ENCODE measurements at regions not wholly inside any gene's neighbourhood (a gene's known extent, or its start where the extent isn't known, plus 50 kb on each side); places are given as distances from the start of the nearest gene placed in this dataset.

DNA sequence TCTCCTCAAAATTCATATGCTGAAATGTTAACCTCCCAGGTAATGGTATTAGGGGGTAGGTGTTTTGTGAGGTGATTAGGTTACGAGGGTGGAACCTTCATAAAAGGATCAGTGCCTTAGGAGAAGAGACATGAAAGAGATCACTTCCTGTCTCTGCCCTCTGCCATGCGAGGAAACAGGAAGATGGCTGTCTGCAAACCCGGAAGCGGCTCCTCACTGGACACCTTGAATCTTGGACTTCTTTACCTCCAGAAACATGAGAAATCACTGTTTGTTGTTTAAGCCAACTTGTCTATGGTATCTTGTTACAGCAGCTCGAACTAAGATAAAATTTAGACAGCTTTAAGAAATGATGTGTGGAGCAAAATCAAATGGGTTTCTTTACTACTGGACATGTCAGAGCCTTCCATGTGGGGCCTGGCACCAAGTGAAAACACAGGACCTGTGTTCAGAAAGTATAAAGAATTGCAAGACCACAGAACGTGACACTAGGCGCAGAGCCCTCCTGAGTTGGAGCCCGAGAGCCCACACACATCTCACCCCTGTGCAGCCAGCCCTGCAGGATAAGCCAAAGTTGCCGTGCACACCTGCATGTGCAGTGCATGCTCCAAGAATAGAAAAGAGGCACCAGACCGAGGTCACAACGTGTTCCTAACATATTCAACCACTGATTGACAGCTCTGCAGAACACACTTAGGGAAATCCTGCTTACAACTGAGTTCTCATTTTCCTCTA lies 112.5 kb upstream of the UQCRFS1 start:
- H3K27ac ChIP-seq (ENCODE audit: low read depth, low read length, poor library complexity, severe bottlenecking) = peak overlapping the region; percentile 73
- ChIA-PET CTCF (ENCODE audit: unreplicated experiment) (no interaction called here), POLR2A (interaction anchor here (0.6 to 1.3 kb wide), 2 partner anchors 18 to 617 kb away, joined by 3 to 4 read pairs; partner anchors contain the start of gene URI1)
- BruUV-seq (replicated peaks) = no TSS peak
- peaks cover 33% of the 10 kb centered on the region for H3K4me1 ChIP-seq (ENCODE audit: insufficient read depth, low read length, poor library complexity, severe bottlenecking)
- peaks cover 7% of the 10 kb centered on the region; the same call in 1 of the 2 replicates for H3K9me3 ChIP-seq (ENCODE audit: low read length)
- peak overlapping the region; percentile 88 for H2AFZ ChIP-seq (ENCODE audit: low read length)
- H3K9me2 ChIP-seq (ENCODE audit: insufficient read depth, low read length) = no peaks in the 10 kb centered on the region
- H3K79me2 ChIP-seq (ENCODE audit: insufficient read depth, low read depth, low read length) = no peaks in the 10 kb centered on the region
- no peaks in the 10 kb centered on the region for H4K20me1 ChIP-seq (ENCODE audit: insufficient read depth, low read length)
- peak; percentile 85 for DNase-seq (ENCODE audit: low spot score)
- H3K36me3 ChIP-seq (ENCODE audit: insufficient read depth, low read length) = no peaks in the 10 kb centered on the region; the same call in 1 of the 2 replicates
- TF ChIP-seq, protein P1, sequence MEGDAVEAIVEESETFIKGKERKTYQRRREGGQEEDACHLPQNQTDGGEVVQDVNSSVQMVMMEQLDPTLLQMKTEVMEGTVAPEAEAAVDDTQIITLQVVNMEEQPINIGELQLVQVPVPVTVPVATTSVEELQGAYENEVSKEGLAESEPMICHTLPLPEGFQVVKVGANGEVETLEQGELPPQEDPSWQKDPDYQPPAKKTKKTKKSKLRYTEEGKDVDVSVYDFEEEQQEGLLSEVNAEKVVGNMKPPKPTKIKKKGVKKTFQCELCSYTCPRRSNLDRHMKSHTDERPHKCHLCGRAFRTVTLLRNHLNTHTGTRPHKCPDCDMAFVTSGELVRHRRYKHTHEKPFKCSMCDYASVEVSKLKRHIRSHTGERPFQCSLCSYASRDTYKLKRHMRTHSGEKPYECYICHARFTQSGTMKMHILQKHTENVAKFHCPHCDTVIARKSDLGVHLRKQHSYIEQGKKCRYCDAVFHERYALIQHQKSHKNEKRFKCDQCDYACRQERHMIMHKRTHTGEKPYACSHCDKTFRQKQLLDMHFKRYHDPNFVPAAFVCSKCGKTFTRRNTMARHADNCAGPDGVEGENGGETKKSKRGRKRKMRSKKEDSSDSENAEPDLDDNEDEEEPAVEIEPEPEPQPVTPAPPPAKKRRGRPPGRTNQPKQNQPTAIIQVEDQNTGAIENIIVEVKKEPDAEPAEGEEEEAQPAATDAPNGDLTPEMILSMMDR (conservative IDR thresholded peaks at IDR 0.05; ENCODE audit: low read length) = no peak
- H3K4me2 ChIP-seq (ENCODE audit: low read length) = peak overlapping the region; percentile 72
- intact Hi-C loops (cut with micrococcal nuclease; ENCODE audit: unreplicated experiment) = no loop called here
- H3K4me3 ChIP-seq (ENCODE audit: low read depth, low read length, poor library complexity, severe bottlenecking) = peak overlapping the region; percentile 51

DNA sequence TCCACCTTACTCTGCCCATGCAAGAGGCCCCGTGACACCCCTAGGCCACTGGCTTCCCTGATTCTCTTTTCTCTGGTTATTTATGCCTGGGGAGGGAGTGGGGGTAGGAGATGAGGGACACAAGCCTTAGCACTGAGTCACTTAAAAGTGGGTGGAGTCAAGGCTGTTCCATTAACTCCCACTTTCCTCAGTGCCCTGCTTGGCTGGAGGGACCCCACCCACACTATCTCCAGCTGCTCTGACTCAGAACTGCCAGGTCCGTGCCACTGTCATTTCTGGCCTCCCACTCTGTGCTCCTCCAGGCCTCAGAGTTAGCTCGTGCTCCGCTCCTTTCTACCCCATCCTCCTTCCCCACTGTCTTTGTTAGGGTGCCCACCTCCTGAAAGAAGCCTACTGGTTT lies 113.4 kb upstream of the UQCRFS1 start:
- TF ChIP-seq, protein P1 (conservative IDR thresholded peaks at IDR 0.05; ENCODE audit: low read length) = no peak
- TF ChIP-seq EZH2phosphoT487 (IDR thresholded peaks at IDR 0.05; ENCODE audit: borderline replicate concordance, low read depth, low read length) = no peak
- POLR2A ChIA-PET = interaction anchor here (0.6 to 1.3 kb wide), 2 partner anchors 17 to 616 kb away, joined by 3 to 4 read pairs; partner anchors contain the start of gene URI1
- Histone ChIP-seq H3K27ac (ENCODE audit: low read depth, low read length, poor library complexity, severe bottlenecking) (peak overlapping the region; percentile 73), H4K20me1 (ENCODE audit: insufficient read depth, low read length) (no peaks in the 10 kb centered on the region), H3K9me2 (ENCODE audit: insufficient read depth, low read length) (no peaks in the 10 kb centered on the region), H3K4me3 (ENCODE audit: low read depth, low read length, poor library complexity, severe bottlenecking) (peak overlapping the region; percentile 51), H2AFZ (ENCODE audit: low read length) (peak overlapping the region; percentile 88; the same call in 1 of the 2 replicates), H3K36me3 (ENCODE audit: insufficient read depth, low read length) (no peaks in the 10 kb centered on the region; the same call in 1 of the 2 replicates), H3K4me2 (ENCODE audit: low read length) (peak overlapping the region; percentile 72), H3K79me2 (ENCODE audit: insufficient read depth, low read depth, low read length) (no peaks in the 10 kb centered on the region), H3K4me1 (ENCODE audit: insufficient read depth, low read length, poor library complexity, severe bottlenecking) (peaks cover 33% of the 10 kb centered on the region), H3K9me3 (ENCODE audit: low read length) (peaks cover 7% of the 10 kb centered on the region; the same call in 1 of the 2 replicates)
- intact Hi-C loops (cut with micrococcal nuclease; ENCODE audit: unreplicated experiment) = no loop called here
- CTCF ChIA-PET (ENCODE audit: unreplicated experiment) = no interaction called here
- BruUV-seq (replicated peaks) = no TSS peak
- DNase-seq (ENCODE audit: low spot score) = no peak
